Calu3 (cell line): ENCODE measurements at regions not wholly inside any gene's neighbourhood (a gene's known extent, or its start where the extent isn't known, plus 50 kb on each side); places are given as distances from the start of the nearest gene placed in this dataset.

Source experiments
- BruUV-seq: library from RNA; stranded (reverse); fragments of 400-500 nt; replicated peaks from 2 replicates; lab custom pipeline; 2021; lab: Mats Ljungman, UMichigan
- CTCF ChIA-PET: fragments of 300-600 bp; sonication (Branson Sonifier 250); formaldehyde crosslinking; loops from one replicate; lab custom pipeline; 2022; ENCODE audit warnings: antibody characterized with exemption; lab: Charles Lee
- DNase-seq: peaks from one replicate; pipeline ENCODE4 v3.0.0; 2022
- H3K27ac Mint-ChIP-seq: one replicate; pipeline ENCODE4 v1.8.0; 2022; ENCODE audit warnings: mixed read lengths; ENCODE audit not compliant: unreplicated experiment
- H3K27me3 Mint-ChIP-seq: one replicate; pipeline ENCODE4 v1.8.0; 2022; ENCODE audit warnings: mixed read lengths; ENCODE audit not compliant: unreplicated experiment
- H3K36me3 Mint-ChIP-seq: one replicate; pipeline ENCODE4 v1.8.0; 2022; ENCODE audit warnings: mild to moderate bottlenecking, moderate library complexity, mixed read lengths; ENCODE audit not compliant: insufficient read depth, unreplicated experiment
- H3K4me1 Mint-ChIP-seq: one replicate; pipeline ENCODE4 v1.8.0; 2022; ENCODE audit warnings: mild to moderate bottlenecking, low read depth, mixed read lengths; ENCODE audit not compliant: unreplicated experiment
- H3K4me3 Mint-ChIP-seq: one replicate; pipeline ENCODE4 v1.8.0; 2022; ENCODE audit warnings: mild to moderate bottlenecking, low read depth, moderate library complexity, mixed read lengths; ENCODE audit not compliant: unreplicated experiment
- H3K9me3 Mint-ChIP-seq: one replicate; pipeline ENCODE4 v1.8.0; 2022; ENCODE audit warnings: low read depth, mixed read lengths; ENCODE audit not compliant: unreplicated experiment
- CTCF ChIP-seq: fragments of 200-600 bp; IDR thresholded peaks from one replicate; pipeline ENCODE4 v1.8.0; 2022; ENCODE audit warnings: antibody characterized with exemption; ENCODE audit not compliant: unreplicated experiment
- intact Hi-C: fragments of 100-400 bp; cut with micrococcal nuclease; formaldehyde crosslinking; loops from one replicate; pipeline ENCODE4 v1.10.0; 2022; ENCODE audit not compliant: unreplicated experiment

- H3K27ac Mint-ChIP-seq: no peak overlapping the region
- no peak overlapping the region for H3K4me3 Mint-ChIP-seq
- H3K36me3 Mint-ChIP-seq: no peaks in the 10 kb centered on the region
- no peaks in the 10 kb centered on the region for H3K27me3 Mint-ChIP-seq
- H3K4me1 Mint-ChIP-seq: no peaks in the 10 kb centered on the region
- DNase-seq: peak; percentile 11
- TF ChIP-seq CTCF: peak; percentile 80
- CTCF ChIA-PET: interaction anchor here (1.3 kb wide), 1 partner anchor 172 kb away, joined by 6 read pairs; no protein-coding TSS in a partner anchor
- BruUV-seq: no TSS peak
- intact Hi-C loops: loop anchor here (1.0 to 10.0 kb wide), 6 partner anchors 105 to 1487 kb away; no protein-coding TSS in a partner anchor
- H3K9me3 Mint-ChIP-seq: no peaks in the 10 kb centered on the region
These were observed 290.8 kb upstream of the PCDH15 start for GRCh38 chr10:55091691-55092328.

GRCh38 chr10:55078121-55078520 is 277.1 kb upstream of the PCDH15 start:
- CTCF ChIA-PET: no interaction called here
- TF ChIP-seq CTCF: no peak
- DNase-seq: no peak
- no peaks in the 10 kb centered on the region for H3K36me3 Mint-ChIP-seq
- BruUV-seq: no TSS peak
- H3K9me3 Mint-ChIP-seq: peaks cover 11% of the 10 kb centered on the region
- no peaks in the 10 kb centered on the region for H3K4me1 Mint-ChIP-seq
- H3K27ac Mint-ChIP-seq: no peak overlapping the region
- no peak overlapping the region for H3K4me3 Mint-ChIP-seq
- intact Hi-C loops: no loop called here
- H3K27me3 Mint-ChIP-seq: no peaks in the 10 kb centered on the region

- intact Hi-C loops: no loop called here
These were observed 264.2 kb upstream of the PCDH15 start for GRCh38 chr10:55065185-55065584.

GRCh38 chr10:55063811-55064210 is 262.8 kb upstream of the PCDH15 start:
- H3K4me3 Mint-ChIP-seq: no peak overlapping the region
- no peak for DNase-seq
- CTCF ChIA-PET: interaction anchor here (0.7 kb wide), 1 partner anchor 10 kb away, joined by 4 read pairs; no protein-coding TSS in a partner anchor

More at GRCh38 chr10:55065185-55065584, 264.2 kb upstream of the PCDH15 start:
- peaks cover 4% of the 10 kb centered on the region for H3K9me3 Mint-ChIP-seq
- H3K4me3 Mint-ChIP-seq: peak overlapping the region; percentile 7
- no peak for TF ChIP-seq CTCF
- no TSS peak for BruUV-seq
- H3K36me3 Mint-ChIP-seq: no peaks in the 10 kb centered on the region
- peak overlapping the region; percentile 74 for H3K27ac Mint-ChIP-seq
- DNase-seq: peak; percentile 13
- CTCF ChIA-PET: no interaction called here
- H3K4me1 Mint-ChIP-seq: peaks cover 21% of the 10 kb centered on the region
- H3K27me3 Mint-ChIP-seq: no peaks in the 10 kb centered on the region

More at GRCh38 chr10:55063811-55064210, 262.8 kb upstream of the PCDH15 start:
- no TSS peak for BruUV-seq
- TF ChIP-seq CTCF: no peak
- H3K27me3 Mint-ChIP-seq: no peaks in the 10 kb centered on the region
- peak overlapping the region; percentile 27 for H3K27ac Mint-ChIP-seq
- peaks cover 23% of the 10 kb centered on the region for H3K4me1 Mint-ChIP-seq
- peaks cover 4% of the 10 kb centered on the region for H3K9me3 Mint-ChIP-seq
- intact Hi-C loops: no loop called here
- no peaks in the 10 kb centered on the region for H3K36me3 Mint-ChIP-seq
